Lower lobe of right lung (tissue), 2 donors: ENCODE measurements at regions not wholly inside any gene's neighbourhood (a gene's known extent, or its start where the extent isn't known, plus 50 kb on each side); places are given as distances from the start of the nearest gene placed in this dataset.

Source experiments
- ATAC-seq, 2 donors: fragments of 200-7000 bp; cut with Tn5 transposase; one replicate each; pipeline ENCODE4 v1.9.1; 2020 to 2022; ENCODE audit warnings: mild to moderate bottlenecking in 2 of 2, moderate library complexity in 2 of 2
- DNase-seq: peaks from one replicate; pipeline ENCODE4 v3.0.0-alpha.2; 2020
- H3K27ac ChIP-seq: fragments of 200-600 bp; one replicate; pipeline ENCODE4 v1.8.0; 2022
- H3K27me3 ChIP-seq: fragments of 200-600 bp; one replicate; pipeline ENCODE4 v1.8.0; 2022; ENCODE audit warnings: low read depth
- H3K36me3 ChIP-seq: fragments of 200-600 bp; one replicate; pipeline ENCODE4 v1.8.0; 2022; ENCODE audit warnings: mild to moderate bottlenecking
- H3K4me1 ChIP-seq: fragments of 200-600 bp; one replicate; pipeline ENCODE4 v1.8.0; 2022
- H3K4me3 ChIP-seq: fragments of 200-600 bp; one replicate; pipeline ENCODE4 v1.8.0; 2022; ENCODE audit warnings: mild to moderate bottlenecking
- H3K9me3 ChIP-seq: fragments of 200-600 bp; one replicate; pipeline ENCODE4 v1.8.0; 2022
- CTCF ChIP-seq: fragments of 200-600 bp; IDR thresholded peaks from one replicate; pipeline ENCODE4 v1.8.0; 2022; ENCODE audit warnings: antibody characterized with exemption, mild to moderate bottlenecking
- intact Hi-C: fragments of 100-400 bp; cut with DNase I; formaldehyde crosslinking; loops from one replicate; pipeline ENCODE4 v1.11.0; 2022
- donor health status: DM: no; HTN: yes; CAD: no; lungs with severe emphysema.

DNA sequence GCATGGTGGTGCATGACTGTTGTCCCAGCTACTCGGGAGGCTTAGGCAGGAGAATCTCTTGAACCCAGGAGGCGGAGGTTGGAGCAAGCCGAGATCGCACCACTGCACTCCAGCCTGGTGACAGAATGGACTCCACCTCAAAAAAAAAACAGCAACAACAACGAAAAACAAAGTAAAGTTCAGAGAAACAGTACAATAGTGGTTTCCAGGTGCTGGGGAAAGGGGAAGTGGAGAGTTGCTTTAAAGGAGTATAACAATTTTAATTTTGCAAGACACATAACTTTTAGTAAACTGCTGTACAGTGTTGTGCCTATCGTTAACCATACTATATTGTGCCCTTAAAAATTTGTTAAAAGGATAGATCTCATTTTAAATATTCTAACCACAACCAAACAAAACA, 662.7 kb upstream of the POT1 start:
- no peak for ATAC-seq
- Histone ChIP-seq H3K9me3 (no peaks in the 10 kb centered on the region), H3K4me3 (no peak overlapping the region), H3K27me3 (no peaks in the 10 kb centered on the region), H3K27ac (no peak overlapping the region), H3K36me3 (no peaks in the 10 kb centered on the region), H3K4me1 (no peaks in the 10 kb centered on the region)
- intact Hi-C loops, result no loop called here
- no peak for TF ChIP-seq CTCF
- no peak for DNase-seq

DNA sequence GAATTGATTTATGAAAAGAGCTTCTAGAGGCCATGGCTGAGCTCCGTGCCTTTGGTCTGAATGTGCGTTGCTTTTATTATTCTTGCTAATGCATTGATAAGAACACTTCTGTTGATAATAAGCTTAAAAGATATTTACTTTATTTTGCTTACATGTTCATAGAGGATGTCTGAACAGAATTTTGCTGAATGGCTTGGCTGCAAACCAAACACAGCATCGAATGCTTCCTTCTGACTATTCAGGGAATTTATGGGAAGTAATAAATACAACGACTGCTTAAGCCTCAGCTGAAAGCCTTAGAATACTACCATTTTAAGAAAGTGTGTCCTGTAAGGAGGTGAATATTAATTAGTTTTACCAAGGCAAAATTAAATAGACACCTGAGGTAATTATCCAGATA, 643.5 kb upstream of the POT1 start:
- Histone ChIP-seq H3K27ac (no peak overlapping the region), H3K4me3 (no peak overlapping the region), H3K9me3 (no peaks in the 10 kb centered on the region), H3K36me3 (no peaks in the 10 kb centered on the region), H3K27me3 (no peaks in the 10 kb centered on the region), H3K4me1 (no peaks in the 10 kb centered on the region)
- TF ChIP-seq CTCF, result no peak
- ATAC-seq, result no peak
- no peak for DNase-seq
- intact Hi-C loops, result no loop called here

- no peaks in the 10 kb centered on the region for H3K9me3 ChIP-seq
- no peak for TF ChIP-seq CTCF
- H3K4me1 ChIP-seq, result no peaks in the 10 kb centered on the region
- H3K27ac ChIP-seq, result no peak overlapping the region
- no peaks in the 10 kb centered on the region for H3K36me3 ChIP-seq
- ATAC-seq (no peak), DNase-seq (no peak)
- intact Hi-C loops, result no loop called here
- no peaks in the 10 kb centered on the region for H3K27me3 ChIP-seq
- H3K4me3 ChIP-seq, result no peak overlapping the region
Measured at GRCh38 chr7:125572414-125572813, 642.8 kb upstream of the POT1 start.

DNA sequence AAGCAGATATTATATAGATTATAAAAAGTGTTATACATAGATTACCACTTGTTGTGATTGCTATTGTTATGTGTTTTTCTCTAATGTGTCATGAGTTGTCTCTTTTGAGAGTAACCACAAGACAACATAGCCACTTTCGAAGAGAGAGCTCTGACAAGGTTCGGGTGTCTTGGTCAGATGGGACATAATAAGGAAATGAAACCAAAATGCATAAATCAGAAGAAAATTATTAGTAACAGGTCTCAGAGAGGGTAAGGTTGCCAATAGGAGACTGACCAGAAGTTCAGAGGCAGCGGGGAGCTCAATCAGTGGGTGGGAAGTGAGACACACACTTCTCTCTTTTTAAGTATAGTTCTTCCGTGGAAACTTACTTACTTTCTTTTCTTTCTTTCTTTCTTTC, 639.2 kb upstream of the POT1 start:
- intact Hi-C loops, result no loop called here
- H3K4me1 ChIP-seq, result no peaks in the 10 kb centered on the region
- no peak overlapping the region for H3K4me3 ChIP-seq
- H3K9me3 ChIP-seq, result no peaks in the 10 kb centered on the region
- no peak overlapping the region for H3K27ac ChIP-seq
- no peak for ATAC-seq
- no peak for TF ChIP-seq CTCF
- DNase-seq, result no peak
- no peaks in the 10 kb centered on the region for H3K36me3 ChIP-seq
- no peaks in the 10 kb centered on the region for H3K27me3 ChIP-seq

DNA sequence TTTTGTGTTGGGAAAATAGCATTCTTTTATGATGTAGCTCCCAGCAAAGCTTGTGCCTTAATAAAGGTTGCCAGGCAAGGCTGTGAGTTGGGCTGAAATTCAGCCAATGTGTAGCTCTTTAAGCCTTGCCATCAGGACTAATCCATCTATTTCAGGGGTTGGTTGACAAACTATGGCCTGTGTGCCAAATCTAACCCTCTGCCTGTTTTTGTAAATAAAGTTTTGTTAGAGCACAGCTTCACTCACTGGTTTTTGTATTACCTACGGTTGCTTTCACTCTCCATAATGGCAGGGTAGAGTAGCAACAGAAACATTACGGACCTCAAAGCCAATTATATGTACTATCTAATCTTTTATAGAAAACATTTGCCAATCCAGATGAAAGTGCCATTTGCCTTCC, 638.1 kb upstream of the POT1 start:
- no peak for ATAC-seq
- no peaks in the 10 kb centered on the region for H3K36me3 ChIP-seq
- H3K4me1 ChIP-seq, result no peaks in the 10 kb centered on the region
- no peaks in the 10 kb centered on the region for H3K9me3 ChIP-seq
- no peak for DNase-seq
- no peaks in the 10 kb centered on the region for H3K27me3 ChIP-seq
- no peak for TF ChIP-seq CTCF
- H3K4me3 ChIP-seq, result no peak overlapping the region
- intact Hi-C loops, result no loop called here
- H3K27ac ChIP-seq, result no peak overlapping the region

DNA sequence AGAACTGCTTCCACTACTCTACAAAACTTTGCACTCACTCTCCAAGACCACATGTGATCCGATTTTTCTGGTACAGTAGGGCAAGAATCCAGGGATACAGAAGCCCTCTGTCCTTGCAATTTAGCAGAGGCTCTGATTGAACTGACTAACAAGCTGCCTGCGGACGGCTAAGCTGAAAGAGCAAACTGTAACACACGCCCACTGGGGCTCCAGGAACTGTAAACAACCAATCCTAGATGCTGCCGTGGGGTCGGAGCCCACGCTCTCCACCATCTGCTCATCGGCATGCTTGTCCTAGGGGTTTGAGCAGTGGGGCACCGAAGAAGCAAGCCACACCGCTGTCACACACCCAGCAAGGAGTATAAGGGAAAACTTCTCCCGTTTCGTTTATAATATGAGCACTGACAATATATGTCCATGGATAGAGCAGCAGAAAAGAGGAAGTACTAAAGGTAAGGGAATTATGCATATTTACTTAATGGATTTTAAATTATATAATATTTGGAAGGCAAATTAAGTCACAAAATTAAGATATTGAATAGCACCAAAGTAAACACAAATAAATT, 634.4 kb upstream of the POT1 start:
- Histone ChIP-seq H3K36me3 (no peaks in the 10 kb centered on the region), H3K4me1 (no peaks in the 10 kb centered on the region), H3K9me3 (no peaks in the 10 kb centered on the region), H3K27ac (no peak overlapping the region), H3K4me3 (no peak overlapping the region), H3K27me3 (no peaks in the 10 kb centered on the region)
- no peak for ATAC-seq
- TF ChIP-seq CTCF, result no peak
- intact Hi-C loops, result no loop called here
- DNase-seq, result no peak
